ENCODE measurements at regions not wholly inside any gene's neighbourhood (a gene's known extent, or its start where the extent isn't known, plus 50 kb on each side); places are given as distances from the start of the nearest gene placed in this dataset.

DNA sequence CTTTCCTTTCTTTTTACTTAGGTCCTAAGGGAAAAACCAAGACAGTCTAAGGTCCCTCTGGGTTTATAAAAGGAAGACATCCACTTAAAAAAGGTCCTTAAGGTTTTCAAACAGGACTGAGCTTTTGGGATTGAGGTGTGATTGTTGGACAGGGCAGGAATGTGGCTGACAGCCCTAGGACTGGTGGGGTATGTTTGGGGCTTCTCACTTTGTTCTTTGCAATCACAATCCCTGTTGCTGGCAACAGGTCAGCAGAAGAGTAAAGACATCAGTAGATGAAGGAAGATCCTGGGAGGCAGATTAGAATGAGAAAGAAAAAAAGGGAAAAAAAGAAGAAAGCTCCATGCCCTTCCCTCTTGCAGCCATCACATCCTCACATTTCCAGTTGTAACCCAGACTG, 101.4 kb upstream of the TARS1 start:
- Mint-ChIP-seq H3K9me3 (peaks cover 3% of the 10 kb centered on the region), H3K4me1 (peaks cover 5% of the 10 kb centered on the region), H3K4me3 (no peak overlapping the region), H3K27ac (peak overlapping the region in 1 of 3 experiments; percentile 10), H3K27me3 (ENCODE audit: low read depth) (peaks cover 4% of the 10 kb centered on the region), H3K36me3 (ENCODE audit: low read depth) (no peaks in the 10 kb centered on the region)
- TF ChIP-seq, protein P1, sequence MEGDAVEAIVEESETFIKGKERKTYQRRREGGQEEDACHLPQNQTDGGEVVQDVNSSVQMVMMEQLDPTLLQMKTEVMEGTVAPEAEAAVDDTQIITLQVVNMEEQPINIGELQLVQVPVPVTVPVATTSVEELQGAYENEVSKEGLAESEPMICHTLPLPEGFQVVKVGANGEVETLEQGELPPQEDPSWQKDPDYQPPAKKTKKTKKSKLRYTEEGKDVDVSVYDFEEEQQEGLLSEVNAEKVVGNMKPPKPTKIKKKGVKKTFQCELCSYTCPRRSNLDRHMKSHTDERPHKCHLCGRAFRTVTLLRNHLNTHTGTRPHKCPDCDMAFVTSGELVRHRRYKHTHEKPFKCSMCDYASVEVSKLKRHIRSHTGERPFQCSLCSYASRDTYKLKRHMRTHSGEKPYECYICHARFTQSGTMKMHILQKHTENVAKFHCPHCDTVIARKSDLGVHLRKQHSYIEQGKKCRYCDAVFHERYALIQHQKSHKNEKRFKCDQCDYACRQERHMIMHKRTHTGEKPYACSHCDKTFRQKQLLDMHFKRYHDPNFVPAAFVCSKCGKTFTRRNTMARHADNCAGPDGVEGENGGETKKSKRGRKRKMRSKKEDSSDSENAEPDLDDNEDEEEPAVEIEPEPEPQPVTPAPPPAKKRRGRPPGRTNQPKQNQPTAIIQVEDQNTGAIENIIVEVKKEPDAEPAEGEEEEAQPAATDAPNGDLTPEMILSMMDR (IDR thresholded peaks at IDR 0.05; ENCODE audit: unreplicated experiment in 3 of 3) = no peak

- Mint-ChIP-seq H3K4me3 (no peak overlapping the region), H3K27ac (no peak overlapping the region), H3K27me3 (ENCODE audit: low read depth) (peaks cover 4% of the 10 kb centered on the region), H3K9me3 (peaks cover 3% of the 10 kb centered on the region), H3K4me1 (peaks cover 5% of the 10 kb centered on the region), H3K36me3 (ENCODE audit: low read depth) (no peaks in the 10 kb centered on the region)
- TF ChIP-seq, protein P1 (IDR thresholded peaks at IDR 0.05; ENCODE audit: unreplicated experiment in 3 of 3) = no peak
These were observed 100.6 kb upstream of the TARS1 start for GRCh38 chr5:33340195-33340594.

- peaks cover 5% of the 10 kb centered on the region for H3K4me1 Mint-ChIP-seq
- peaks cover 4% of the 10 kb centered on the region for H3K27me3 Mint-ChIP-seq (ENCODE audit: low read depth)
- H3K4me3 Mint-ChIP-seq = no peak overlapping the region
- no peaks in the 10 kb centered on the region for H3K36me3 Mint-ChIP-seq (ENCODE audit: low read depth)
- no peak overlapping the region for H3K27ac Mint-ChIP-seq
- peaks cover 3% of the 10 kb centered on the region for H3K9me3 Mint-ChIP-seq
- TF ChIP-seq, protein P1 (IDR thresholded peaks at IDR 0.05; ENCODE audit: unreplicated experiment in 3 of 3) = no peak
These were observed 99.4 kb upstream of the TARS1 start for GRCh38 chr5:33341351-33341750.

DNA sequence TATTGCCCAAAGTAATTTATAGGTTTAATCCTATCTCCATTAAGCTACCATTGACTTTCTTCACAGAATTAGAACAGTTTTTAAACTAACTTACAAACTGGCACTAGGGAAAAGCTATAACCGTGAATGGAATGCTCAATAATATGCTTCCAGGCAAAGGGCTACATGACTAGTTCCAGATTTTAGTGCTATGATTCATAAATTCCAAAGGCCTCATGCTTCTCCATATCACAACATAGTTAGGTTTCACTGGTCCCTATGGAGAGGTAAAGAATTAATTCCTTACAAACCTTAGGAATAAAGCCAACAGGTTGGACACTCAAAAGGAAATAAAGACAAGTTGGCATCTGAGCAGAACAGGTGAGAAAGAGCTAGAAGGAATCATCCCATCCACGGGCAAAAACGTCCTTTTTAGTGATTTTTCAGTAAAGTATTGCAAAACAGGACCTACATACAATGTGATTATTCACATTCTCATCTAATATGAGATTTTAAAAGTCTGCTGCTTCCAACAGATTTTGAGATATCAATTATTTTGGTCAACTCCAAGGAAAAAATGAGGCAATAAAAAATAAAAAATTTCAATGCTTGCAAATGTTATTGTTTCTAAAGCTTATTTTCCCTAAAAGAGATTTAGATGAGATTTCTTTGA, 97.0 kb upstream of the TARS1 start:
- no peak overlapping the region for H3K4me3 Mint-ChIP-seq
- no peak overlapping the region for H3K27ac Mint-ChIP-seq
- H3K4me1 Mint-ChIP-seq = no peaks in the 10 kb centered on the region
- no peaks in the 10 kb centered on the region for H3K9me3 Mint-ChIP-seq
- H3K36me3 Mint-ChIP-seq (ENCODE audit: low read depth) = no peaks in the 10 kb centered on the region
- H3K27me3 Mint-ChIP-seq (ENCODE audit: low read depth) = peaks cover 4% of the 10 kb centered on the region
- TF ChIP-seq, protein P1 (IDR thresholded peaks at IDR 0.05; ENCODE audit: unreplicated experiment in 3 of 3) = no peak

GRCh38 chr5:33346534-33346933, 94.2 kb upstream of the TARS1 start:
- Mint-ChIP-seq H3K27ac (no peak overlapping the region), H3K4me3 (no peak overlapping the region), H3K4me1 (no peaks in the 10 kb centered on the region), H3K36me3 (ENCODE audit: low read depth) (no peaks in the 10 kb centered on the region), H3K9me3 (peaks cover 9% of the 10 kb centered on the region), H3K27me3 (ENCODE audit: low read depth) (no peaks in the 10 kb centered on the region)
- TF ChIP-seq, protein P1 (IDR thresholded peaks at IDR 0.05; ENCODE audit: unreplicated experiment in 3 of 3) = no peak

GRCh38 chr5:33361781-33362180, 79.0 kb upstream of the TARS1 start:
- TF ChIP-seq, protein P1 (IDR thresholded peaks at IDR 0.05; ENCODE audit: unreplicated experiment in 3 of 3) = no peak
- Mint-ChIP-seq H3K27me3 (ENCODE audit: low read depth) (no peaks in the 10 kb centered on the region), H3K36me3 (ENCODE audit: low read depth) (peaks cover 3% of the 10 kb centered on the region), H3K4me1 (no peaks in the 10 kb centered on the region), H3K27ac (no peak overlapping the region), H3K4me3 (no peak overlapping the region), H3K9me3 (peaks cover 7% of the 10 kb centered on the region)

Data from nephron (organoid).